ENCODE measurements at regions not wholly inside any gene's neighbourhood (a gene's known extent, or its start where the extent isn't known, plus 50 kb on each side); places are given as distances from the start of the nearest gene placed in this dataset.

DNA sequence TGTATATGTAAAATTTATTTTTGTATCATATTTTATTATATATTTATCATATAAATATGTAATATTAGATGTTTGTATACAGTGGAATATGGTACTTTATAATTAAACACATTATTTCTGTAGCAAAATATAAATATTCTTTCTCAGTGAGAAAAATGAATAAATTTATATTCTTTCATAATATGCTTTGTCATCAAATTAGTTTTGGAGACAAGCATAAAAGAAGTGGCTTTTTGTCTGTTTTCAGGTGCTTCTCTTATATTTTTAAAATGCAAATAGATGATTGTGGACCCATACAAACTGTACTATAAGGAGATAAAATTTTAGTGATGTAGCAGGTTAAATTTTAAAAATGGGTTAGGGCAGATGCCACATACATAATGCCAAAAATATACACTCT, 222.4 kb upstream of the CNTN5 start:
- H3K4me3 ChIP-seq (ENCODE audit: low read depth in 1 of 3, low read length in 3 of 3): no peak overlapping the region
- peaks cover 0 to 3% (median 0%) of the 10 kb centered on the region in 4 donors for H3K27me3 ChIP-seq (ENCODE audit: control insufficient read depth in 4 of 4, insufficient read depth in 4 of 4, low read length in 3 of 4)
- no peak for DNase-seq (ENCODE audit: low spot score)
- TF ChIP-seq HNF4G (IDR thresholded peaks at IDR 0.05): no peak
- no peak overlapping the region for H3K9ac ChIP-seq (ENCODE audit: low read depth in 1 of 2, low read length in 2 of 2)
- H3K4me1 ChIP-seq (ENCODE audit: control insufficient read depth in 4 of 4, insufficient read depth in 4 of 4, low read length in 3 of 4): no peaks in the 10 kb centered on the region
- H3K9me3 ChIP-seq (ENCODE audit: control insufficient read depth in 4 of 4, low read length in 3 of 4): peaks cover 0 to 6% (median 2%) of the 10 kb centered on the region in 4 donors
- no peaks in the 10 kb centered on the region for H3K36me3 ChIP-seq (ENCODE audit: control insufficient read depth in 4 of 4, insufficient read depth in 3 of 4, low read depth in 1 of 4, low read length in 3 of 4)
- H3K27ac ChIP-seq (ENCODE audit: low read depth in 1 of 2, low read length in 2 of 2): no peak overlapping the region

DNA sequence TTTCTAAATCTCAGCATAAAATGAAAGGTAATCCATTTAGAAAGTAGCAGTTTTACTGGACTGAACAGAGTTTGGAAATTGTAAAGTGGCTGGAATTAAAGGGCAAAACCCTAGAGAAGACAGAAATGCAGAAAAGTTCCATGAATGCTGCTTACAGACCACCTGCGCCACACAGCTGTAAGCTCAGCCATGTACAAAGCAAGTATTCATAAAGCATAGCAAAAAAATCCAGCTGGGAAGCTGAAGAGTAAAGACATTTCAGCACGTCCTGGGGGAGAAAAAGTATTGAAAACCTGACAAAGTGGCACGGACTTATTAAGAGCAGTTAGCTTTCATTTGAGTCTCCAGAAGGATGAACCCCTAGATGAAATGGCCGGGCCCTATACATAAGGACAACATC, 220.1 kb upstream of the CNTN5 start:
- Histone ChIP-seq H3K4me3 (ENCODE audit: low read depth in 1 of 3, low read length in 3 of 3) (no peak overlapping the region), H3K27ac (ENCODE audit: low read depth in 1 of 2, low read length in 2 of 2) (no peak overlapping the region), H3K9ac (ENCODE audit: low read depth in 1 of 2, low read length in 2 of 2) (no peak overlapping the region), H3K4me1 (ENCODE audit: control insufficient read depth in 4 of 4, insufficient read depth in 4 of 4, low read length in 3 of 4) (no peaks in the 10 kb centered on the region), H3K9me3 (ENCODE audit: control insufficient read depth in 4 of 4, low read length in 3 of 4) (peaks cover 0 to 4% (median 2%) of the 10 kb centered on the region in 4 donors), H3K27me3 (ENCODE audit: control insufficient read depth in 4 of 4, insufficient read depth in 4 of 4, low read length in 3 of 4) (peaks cover 0 to 3% (median 0%) of the 10 kb centered on the region in 4 donors), H3K36me3 (ENCODE audit: control insufficient read depth in 4 of 4, insufficient read depth in 3 of 4, low read depth in 1 of 4, low read length in 3 of 4) (no peaks in the 10 kb centered on the region)
- no peak for DNase-seq (ENCODE audit: low spot score)
- WGBS: 71% methylated on average over 4 of the region's 4 CpGs
- TF ChIP-seq RAD21 (IDR thresholded peaks at IDR 0.05) (no peak), SP1 (IDR thresholded peaks at IDR 0.05) (no peak), TAF1 (conservative IDR thresholded peaks at IDR 0.05) (no peak), HNF4G (IDR thresholded peaks at IDR 0.05) (no peak), HNF4A (conservative IDR thresholded peaks at IDR 0.05) (no peak), RXRA (IDR thresholded peaks at IDR 0.05) (no peak), NR2F2 (IDR thresholded peaks at IDR 0.05) (no peak), JUND (IDR thresholded peaks at IDR 0.05) (no peak), EGR1 (IDR thresholded peaks at IDR 0.05; ENCODE audit: low read depth in 2 of 2) (no peak)
- TF ChIP-seq, protein P1, sequence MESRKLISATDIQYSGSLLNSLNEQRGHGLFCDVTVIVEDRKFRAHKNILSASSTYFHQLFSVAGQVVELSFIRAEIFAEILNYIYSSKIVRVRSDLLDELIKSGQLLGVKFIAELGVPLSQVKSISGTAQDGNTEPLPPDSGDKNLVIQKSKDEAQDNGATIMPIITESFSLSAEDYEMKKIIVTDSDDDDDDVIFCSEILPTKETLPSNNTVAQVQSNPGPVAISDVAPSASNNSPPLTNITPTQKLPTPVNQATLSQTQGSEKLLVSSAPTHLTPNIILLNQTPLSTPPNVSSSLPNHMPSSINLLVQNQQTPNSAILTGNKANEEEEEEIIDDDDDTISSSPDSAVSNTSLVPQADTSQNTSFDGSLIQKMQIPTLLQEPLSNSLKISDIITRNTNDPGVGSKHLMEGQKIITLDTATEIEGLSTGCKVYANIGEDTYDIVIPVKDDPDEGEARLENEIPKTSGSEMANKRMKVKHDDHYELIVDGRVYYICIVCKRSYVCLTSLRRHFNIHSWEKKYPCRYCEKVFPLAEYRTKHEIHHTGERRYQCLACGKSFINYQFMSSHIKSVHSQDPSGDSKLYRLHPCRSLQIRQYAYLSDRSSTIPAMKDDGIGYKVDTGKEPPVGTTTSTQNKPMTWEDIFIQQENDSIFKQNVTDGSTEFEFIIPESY (IDR thresholded peaks at IDR 0.05): no peak
- TF ChIP-seq, protein P2, sequence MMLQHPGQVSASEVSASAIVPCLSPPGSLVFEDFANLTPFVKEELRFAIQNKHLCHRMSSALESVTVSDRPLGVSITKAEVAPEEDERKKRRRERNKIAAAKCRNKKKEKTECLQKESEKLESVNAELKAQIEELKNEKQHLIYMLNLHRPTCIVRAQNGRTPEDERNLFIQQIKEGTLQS (IDR thresholded peaks at IDR 0.05): no peak
- TF ChIP-seq, protein P3, sequence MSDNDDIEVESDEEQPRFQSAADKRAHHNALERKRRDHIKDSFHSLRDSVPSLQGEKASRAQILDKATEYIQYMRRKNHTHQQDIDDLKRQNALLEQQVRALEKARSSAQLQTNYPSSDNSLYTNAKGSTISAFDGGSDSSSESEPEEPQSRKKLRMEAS (IDR thresholded peaks at IDR 0.05): no peak
- TF ChIP-seq, protein P4, sequence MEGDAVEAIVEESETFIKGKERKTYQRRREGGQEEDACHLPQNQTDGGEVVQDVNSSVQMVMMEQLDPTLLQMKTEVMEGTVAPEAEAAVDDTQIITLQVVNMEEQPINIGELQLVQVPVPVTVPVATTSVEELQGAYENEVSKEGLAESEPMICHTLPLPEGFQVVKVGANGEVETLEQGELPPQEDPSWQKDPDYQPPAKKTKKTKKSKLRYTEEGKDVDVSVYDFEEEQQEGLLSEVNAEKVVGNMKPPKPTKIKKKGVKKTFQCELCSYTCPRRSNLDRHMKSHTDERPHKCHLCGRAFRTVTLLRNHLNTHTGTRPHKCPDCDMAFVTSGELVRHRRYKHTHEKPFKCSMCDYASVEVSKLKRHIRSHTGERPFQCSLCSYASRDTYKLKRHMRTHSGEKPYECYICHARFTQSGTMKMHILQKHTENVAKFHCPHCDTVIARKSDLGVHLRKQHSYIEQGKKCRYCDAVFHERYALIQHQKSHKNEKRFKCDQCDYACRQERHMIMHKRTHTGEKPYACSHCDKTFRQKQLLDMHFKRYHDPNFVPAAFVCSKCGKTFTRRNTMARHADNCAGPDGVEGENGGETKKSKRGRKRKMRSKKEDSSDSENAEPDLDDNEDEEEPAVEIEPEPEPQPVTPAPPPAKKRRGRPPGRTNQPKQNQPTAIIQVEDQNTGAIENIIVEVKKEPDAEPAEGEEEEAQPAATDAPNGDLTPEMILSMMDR (IDR thresholded peaks at IDR 0.05; ENCODE audit: low read depth, low read length, missing input control): no peak

DNA sequence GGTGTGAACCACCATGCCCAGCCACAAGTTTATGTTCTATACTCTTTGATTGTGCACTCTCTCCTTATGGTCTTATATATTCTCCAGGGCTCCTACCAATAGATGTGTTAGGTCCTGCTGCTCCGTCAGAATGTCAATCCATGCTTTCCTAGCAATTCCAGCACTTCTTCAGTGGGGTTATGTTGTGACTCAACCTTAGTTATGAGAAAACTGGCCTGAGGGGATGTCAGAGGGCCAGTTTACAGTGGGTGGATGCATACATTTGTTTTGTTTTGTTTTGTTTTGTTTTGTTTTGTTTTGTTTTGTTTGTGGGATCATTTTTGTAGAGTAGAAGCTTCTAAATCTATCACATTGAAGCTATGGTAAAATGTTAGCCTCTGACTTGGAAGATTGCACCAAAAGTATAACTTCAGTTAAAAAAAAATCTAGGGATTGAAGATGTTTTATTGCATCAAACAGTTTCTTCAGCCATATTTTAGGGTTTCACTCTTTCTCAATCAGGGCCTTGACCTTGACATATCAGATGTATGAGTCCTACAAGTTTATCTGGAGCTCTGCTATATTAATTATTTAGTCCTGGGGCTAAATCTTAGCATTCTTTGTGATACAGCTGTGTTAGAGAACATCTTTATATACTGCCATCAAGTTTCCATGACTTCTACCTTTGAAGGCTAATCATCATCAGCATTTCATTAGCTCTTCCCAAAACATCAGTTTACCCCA, 191.6 kb upstream of the CNTN5 start:
- no peak overlapping the region for H3K9ac ChIP-seq (ENCODE audit: low read depth in 1 of 2, low read length in 2 of 2)
- H3K27ac ChIP-seq (ENCODE audit: low read depth in 1 of 2, low read length in 2 of 2): no peak overlapping the region
- DNase-seq (ENCODE audit: low spot score): no peak
- H3K27me3 ChIP-seq (ENCODE audit: control insufficient read depth in 4 of 4, insufficient read depth in 4 of 4, low read length in 3 of 4): no peaks in the 10 kb centered on the region
- 70% methylated on average over 1 of the region's 1 CpG for WGBS
- no peaks in the 10 kb centered on the region for H3K4me1 ChIP-seq (ENCODE audit: control insufficient read depth in 4 of 4, insufficient read depth in 4 of 4, low read length in 3 of 4)
- H3K4me3 ChIP-seq (ENCODE audit: low read depth in 1 of 3, low read length in 3 of 3): no peak overlapping the region
- TF ChIP-seq HNF4G (IDR thresholded peaks at IDR 0.05) (no peak), RAD21 (IDR thresholded peaks at IDR 0.05) (no peak), FOXA1 (IDR thresholded peaks at IDR 0.05) (no peak), RXRA (IDR thresholded peaks at IDR 0.05) (no peak), FOXA2 (IDR thresholded peaks at IDR 0.05) (no peak), HNF4A (conservative IDR thresholded peaks at IDR 0.05) (no peak)
- TF ChIP-seq, protein P2 (IDR thresholded peaks at IDR 0.05): no peak
- TF ChIP-seq, protein P1 (IDR thresholded peaks at IDR 0.05): no peak
- no peaks in the 10 kb centered on the region for H3K9me3 ChIP-seq (ENCODE audit: control insufficient read depth in 4 of 4, low read length in 3 of 4)
- no peaks in the 10 kb centered on the region for H3K36me3 ChIP-seq (ENCODE audit: control insufficient read depth in 4 of 4, insufficient read depth in 3 of 4, low read depth in 1 of 4, low read length in 3 of 4)
